ENCODE measurements at regions not wholly inside any gene's neighbourhood (a gene's known extent, or its start where the extent isn't known, plus 50 kb on each side); places are given as distances from the start of the nearest gene placed in this dataset.
"Not testable (repeated sequence)": the region's sequence is repeated elsewhere in the genome, so short reads cannot be mapped to it uniquely, and the experiment has no call there.

- not testable (repeated sequence) for DNase-seq
Measured at GRCh38 chr5:99410386-99410785, 481.6 kb upstream of the CHD1 start.

GRCh38 chr5:99404764-99405302 lies 476.0 kb upstream of the CHD1 start:
- DNase-seq: not testable (repeated sequence)

GRCh38 chr5:99400571-99400970 lies 471.8 kb upstream of the CHD1 start:
- not testable (repeated sequence) for DNase-seq

- DNase-seq: no peak
Measured at GRCh38 chr5:99398976-99399375, 470.2 kb upstream of the CHD1 start.

GRCh38 chr5:99386406-99387077 lies 457.7 kb upstream of the CHD1 start:
- no peak for DNase-seq

- no peak for DNase-seq
Measured at GRCh38 chr5:99379187-99379586, 450.4 kb upstream of the CHD1 start.

GRCh38 chr5:99378443-99378842 lies 449.6 kb upstream of the CHD1 start:
- DNase-seq: no peak

- DNase-seq: peak; percentile 25
Measured at GRCh38 chr5:99369797-99370593, 441.2 kb upstream of the CHD1 start.

- no peak for DNase-seq
Measured at GRCh38 chr5:99368726-99369125, 439.9 kb upstream of the CHD1 start.

- no peak for DNase-seq
Measured at GRCh38 chr5:99355881-99356280, 427.1 kb upstream of the CHD1 start.

GRCh38 chr5:99349787-99350186 lies 421.0 kb upstream of the CHD1 start:
- no peak for DNase-seq

GRCh38 chr5:99348597-99348996 lies 419.8 kb upstream of the CHD1 start:
- no peak for DNase-seq

- DNase-seq: not testable (repeated sequence)
Measured at GRCh38 chr5:99339758-99340157, 411.0 kb upstream of the CHD1 start.

- no peak for DNase-seq
Measured at GRCh38 chr5:99334936-99335335, 406.1 kb upstream of the CHD1 start.

GRCh38 chr5:99331061-99331460 lies 402.3 kb upstream of the CHD1 start:
- no peak for DNase-seq

- DNase-seq: no peak
Measured at GRCh38 chr5:99320436-99320835, 391.6 kb upstream of the CHD1 start.

- no peak for DNase-seq
Measured at GRCh38 chr5:99317136-99317535, 388.3 kb upstream of the CHD1 start.

GRCh38 chr5:99316484-99316883 lies 387.7 kb upstream of the CHD1 start:
- DNase-seq: no peak

GRCh38 chr5:99315413-99316183 lies 386.8 kb upstream of the CHD1 start:
- DNase-seq: no peak

- no peak for DNase-seq
Measured at GRCh38 chr5:99314721-99315120, 385.9 kb upstream of the CHD1 start.

- no peak for DNase-seq
Measured at GRCh38 chr5:99308131-99308530, 379.3 kb upstream of the CHD1 start.

GRCh38 chr5:99305045-99305580 lies 376.3 kb upstream of the CHD1 start:
- DNase-seq: no peak

GRCh38 chr5:99285606-99286005 lies 356.8 kb upstream of the CHD1 start:
- DNase-seq: no peak
